OCI-LY7 (cell line): ENCODE measurements at regions not wholly inside any gene's neighbourhood (a gene's known extent, or its start where the extent isn't known, plus 50 kb on each side); places are given as distances from the start of the nearest gene placed in this dataset.

Experiments
- BruUV-seq: library from RNA; stranded (reverse); fragments of 400-500 nt; replicated peaks from 2 replicates; lab custom pipeline; 2021; lab: Mats Ljungman, UMichigan
- CTCF ChIA-PET: fragments of 300-600 bp; sonication (Branson Sonifier 250); formaldehyde crosslinking; loops from one replicate; lab custom pipeline; 2022; ENCODE audit warnings: antibody characterized with exemption; ENCODE audit not compliant: unreplicated experiment; lab: Charles Lee
- POLR2A ChIA-PET: fragments of 300-600 bp; sonication (Branson Sonifier 250); formaldehyde crosslinking; loops from one replicate; lab custom pipeline; 2022; ENCODE audit warnings: antibody characterized with exemption; lab: Charles Lee
- DNase-seq: peaks from one replicate; pipeline ENCODE4 v3.0.0-alpha.2; 2015; ENCODE audit warnings: low spot score
- H2AFZ ChIP-seq: fragments of 200-600 bp; sonication (generic), shearing (Covaris generic); 2 replicates; pipeline ENCODE4 v1.6.1; 2014; ENCODE audit warnings: mild to moderate bottlenecking, antibody characterized with exemption, low read length, moderate library complexity
- H3K27ac ChIP-seq: fragments of 200-600 bp; sonication (generic); 2 replicates; pipeline ENCODE4 v1.5.1; 2014; ENCODE audit warnings: mixed run types, low read depth, mild to moderate bottlenecking, moderate library complexity, low read length, inconsistent platforms; ENCODE audit not compliant: poor library complexity, severe bottlenecking
- H3K36me3 ChIP-seq: fragments of 200-600 bp; sonication (generic); 2 replicates; pipeline ENCODE4 v1.6.1; 2014; ENCODE audit warnings: mild to moderate bottlenecking, antibody characterized with exemption, low read length, moderate library complexity, mixed read lengths; ENCODE audit not compliant: insufficient read depth
- H3K4me1 ChIP-seq: fragments of 200-600 bp; sonication (generic); 2 replicates; pipeline ENCODE4 v1.5.1; 2014; ENCODE audit warnings: mild to moderate bottlenecking, low read length; ENCODE audit not compliant: insufficient read depth, poor library complexity, severe bottlenecking
- H3K4me2 ChIP-seq: fragments of 200-600 bp; sonication (generic); 2 replicates; pipeline ENCODE4 v1.6.1; 2014; ENCODE audit warnings: mild to moderate bottlenecking, low read length
- H3K4me3 ChIP-seq: fragments of 200-600 bp; sonication (generic); 2 replicates; pipeline ENCODE4 v1.5.1; 2014; ENCODE audit warnings: mild to moderate bottlenecking, low read depth, low read length; ENCODE audit not compliant: poor library complexity, severe bottlenecking
- H3K79me2 ChIP-seq: fragments of 200-600 bp; sonication (generic); 2 replicates; pipeline ENCODE4 v1.6.1; 2016; ENCODE audit warnings: low read depth, mild to moderate bottlenecking, low read length, moderate library complexity, mixed read lengths; ENCODE audit not compliant: insufficient read depth
- H3K9me2 ChIP-seq: fragments of 200-600 bp; sonication (generic); 2 replicates; pipeline ENCODE4 v1.6.1; 2016; ENCODE audit warnings: mild to moderate bottlenecking, low read length, mixed read lengths; ENCODE audit not compliant: insufficient read depth
- H3K9me3 ChIP-seq: fragments of 200-600 bp; sonication (generic); 2 replicates; pipeline ENCODE4 v1.6.1; 2014; ENCODE audit warnings: mild to moderate bottlenecking, mixed run types, low read length, mixed read lengths
- H4K20me1 ChIP-seq: fragments of 200-600 bp; sonication (generic); 2 replicates; pipeline ENCODE4 v1.6.1; 2014; ENCODE audit warnings: mild to moderate bottlenecking, antibody characterized with exemption, low read length, moderate library complexity, mixed read lengths; ENCODE audit not compliant: insufficient read depth
- CTCF ChIP-seq: fragments of 200-600 bp; sonication (generic); conservative IDR thresholded peaks from 2 replicates; pipeline ENCODE4 v1.5.1; 2014; ENCODE audit warnings: mild to moderate bottlenecking, antibody characterized with exemption, low read length, moderate library complexity, mixed read lengths
- EZH2phosphoT487 ChIP-seq: fragments of 200-600 bp; sonication (generic); IDR thresholded peaks from 2 replicates; pipeline ENCODE4 v1.6.1; 2018; ENCODE audit warnings: low read depth, borderline replicate concordance, mild to moderate bottlenecking, mixed run types, antibody characterized with exemption, low read length, moderate library complexity, mixed read lengths
- intact Hi-C: fragments of 100-400 bp; cut with micrococcal nuclease; formaldehyde crosslinking; loops from one replicate; pipeline ENCODE4 v1.10.0; 2022; ENCODE audit not compliant: unreplicated experiment

GRCh38 chr13:50141375-50141975 lies 126.2 kb downstream of the KCNRG start:
- no peak overlapping the region for H3K27ac ChIP-seq
- CTCF ChIA-PET, result interaction anchor here (1.0 kb wide), 1 partner anchor 11 kb away, joined by 3 read pairs; no protein-coding TSS in a partner anchor
- BruUV-seq, result no TSS peak

GRCh38 chr13:50144246-50145160 lies 129.3 kb downstream of the KCNRG start:
- H3K4me3 ChIP-seq, result no peak overlapping the region
- TF ChIP-seq CTCF (no peak), EZH2phosphoT487 (no peak)
- intact Hi-C loops, result no loop called here
- H4K20me1 ChIP-seq, result no peaks in the 10 kb centered on the region
- ChIA-PET POLR2A (interaction anchor here (0.6 to 1.3 kb wide), 5 partner anchors 16 to 594 kb away, joined by 3 to 10 read pairs (median 4); no protein-coding TSS in a partner anchor), CTCF (no interaction called here)
- peak overlapping the region; percentile 5; the same call in 1 of the 2 replicates for H2AFZ ChIP-seq
- H3K9me2 ChIP-seq, result no peaks in the 10 kb centered on the region
- DNase-seq, result no peak
- no peaks in the 10 kb centered on the region for H3K79me2 ChIP-seq
- no peaks in the 10 kb centered on the region for H3K36me3 ChIP-seq
- peaks cover 34% of the 10 kb centered on the region for H3K4me1 ChIP-seq
- no peaks in the 10 kb centered on the region for H3K9me3 ChIP-seq
- BruUV-seq, result no TSS peak
- no peak overlapping the region for H3K27ac ChIP-seq
- H3K4me2 ChIP-seq, result peak overlapping the region; percentile 38

More at GRCh38 chr13:50141375-50141975, 126.2 kb downstream of the KCNRG start:
- Histone ChIP-seq H3K36me3 (no peaks in the 10 kb centered on the region), H3K4me2 (no peak overlapping the region), H3K4me1 (peaks cover 35% of the 10 kb centered on the region), H2AFZ (no peak overlapping the region; the same call in 1 of the 2 replicates), H3K4me3 (no peak overlapping the region), H4K20me1 (no peaks in the 10 kb centered on the region), H3K79me2 (no peaks in the 10 kb centered on the region), H3K9me3 (no peaks in the 10 kb centered on the region), H3K9me2 (no peaks in the 10 kb centered on the region)
- TF ChIP-seq EZH2phosphoT487, result no peak
- TF ChIP-seq CTCF, result no peak
- DNase-seq, result no peak
- intact Hi-C loops, result no loop called here
- POLR2A ChIA-PET, result interaction anchor here (0.8 to 2.1 kb wide), 6 partner anchors 10 to 456 kb away, joined by 3 to 14 read pairs (median 3); no protein-coding TSS in a partner anchor
